AG04450 (cell line): ENCODE measurements at regions not wholly inside any gene's neighbourhood (a gene's known extent, or its start where the extent isn't known, plus 50 kb on each side); places are given as distances from the start of the nearest gene placed in this dataset.

ENCODE experiments used
- CTCF ChIA-PET: fragments of 300-600, 350-600 bp; formaldehyde crosslinking; extraction: SDS; loops from one replicate; lab custom pipeline; 2022; ENCODE audit warnings: antibody characterized with exemption, inconsistent platforms; lab: Charles Lee
- POLR2A ChIA-PET: fragments of 350-600 bp; formaldehyde crosslinking; extraction: SDS; loops from one replicate; lab custom pipeline; 2021; ENCODE audit warnings: antibody characterized with exemption, inconsistent platforms; lab: Yijun Ruan, JAX
- DNase-seq: peaks from one replicate; pipeline ENCODE4 v3.0.0-alpha.2; 2011; ENCODE audit warnings: low read depth, low spot score
- H3K27ac ChIP-seq: one replicate; pipeline ENCODE4 v1.5.1; 2012; ENCODE audit warnings: low read depth, low read length, control low read depth
- H3K27me3 ChIP-seq: one replicate; pipeline ENCODE4 v1.6.0; 2012; ENCODE audit warnings: low read length; ENCODE audit not compliant: control insufficient read depth, insufficient read depth
- H3K4me3 ChIP-seq: 2 replicates; pipeline ENCODE4 v1.5.1; 2011; ENCODE audit warnings: mild to moderate bottlenecking, low read depth, low read length, control low read depth
- H3K9me3 ChIP-seq: 2 replicates; pipeline ENCODE4 v1.5.1; 2012; ENCODE audit warnings: low read length; ENCODE audit not compliant: control insufficient read depth, insufficient read depth
- CTCF ChIP-seq: IDR thresholded peaks from 2 replicates; pipeline ENCODE4 v1.5.1; 2011; ENCODE audit warnings: low read depth, low read length, control low read depth, inconsistent platforms

- Histone ChIP-seq H3K27ac (no peak overlapping the region), H3K4me3 (no peak overlapping the region), H3K9me3 (no peaks in the 10 kb centered on the region), H3K27me3 (peaks cover 7% of the 10 kb centered on the region)
- DNase-seq: no peak
- ChIA-PET CTCF (no interaction called here), POLR2A (no interaction called here)
- no peak for TF ChIP-seq CTCF
These were observed 89.4 kb upstream of the KCNK12 start for GRCh38 chr2:47660168-47660567.

GRCh38 chr2:47658646-47659320 lies 88.0 kb upstream of the KCNK12 start:
- H3K9me3 ChIP-seq: no peaks in the 10 kb centered on the region
- peaks cover 7% of the 10 kb centered on the region for H3K27me3 ChIP-seq
- no peak overlapping the region for H3K4me3 ChIP-seq
- DNase-seq: no peak
- ChIA-PET POLR2A (no interaction called here), CTCF (no interaction called here)
- H3K27ac ChIP-seq: no peak overlapping the region
- TF ChIP-seq CTCF: no peak

- POLR2A ChIA-PET: no interaction called here
- H3K9me3 ChIP-seq: no peaks in the 10 kb centered on the region
- TF ChIP-seq CTCF: no peak
- CTCF ChIA-PET: no interaction called here
- H3K4me3 ChIP-seq: no peak overlapping the region
- no peak overlapping the region for H3K27ac ChIP-seq
- peaks cover 8% of the 10 kb centered on the region for H3K27me3 ChIP-seq
- no peak for DNase-seq
These were observed 87.2 kb upstream of the KCNK12 start for GRCh38 chr2:47657886-47658489.

- H3K27me3 ChIP-seq: peaks cover 14% of the 10 kb centered on the region
- H3K4me3 ChIP-seq: no peak overlapping the region
- H3K9me3 ChIP-seq: no peaks in the 10 kb centered on the region
- no peak overlapping the region for H3K27ac ChIP-seq
- CTCF ChIA-PET: no interaction called here
- TF ChIP-seq CTCF: no peak
- POLR2A ChIA-PET: no interaction called here
- no peak for DNase-seq
These were observed 86.2 kb upstream of the KCNK12 start for GRCh38 chr2:47656715-47657600.

- CTCF ChIA-PET: no interaction called here
- Histone ChIP-seq H3K27ac (no peak overlapping the region), H3K4me3 (no peak overlapping the region), H3K27me3 (peaks cover 19% of the 10 kb centered on the region), H3K9me3 (no peaks in the 10 kb centered on the region)
- DNase-seq: no peak
- no peak for TF ChIP-seq CTCF
- POLR2A ChIA-PET: no interaction called here
These were observed 84.7 kb upstream of the KCNK12 start for GRCh38 chr2:47655563-47655880.
